CD8-positive, alpha-beta memory T cell (primary cell): ENCODE measurements at regions not wholly inside any gene's neighbourhood (a gene's known extent, or its start where the extent isn't known, plus 50 kb on each side); places are given as distances from the start of the nearest gene placed in this dataset.
"Not testable (repeated sequence)": the region's sequence is repeated elsewhere in the genome, so short reads cannot be mapped to it uniquely, and the experiment has no call there.

Source experiments
- CTCF ChIA-PET: fragments of 350-600 bp; sonication (Branson Sonifier 250); formaldehyde crosslinking; loops from one replicate; lab custom pipeline; 2021; ENCODE audit warnings: antibody characterized with exemption; lab: Charles Lee
- POLR2A ChIA-PET: fragments of 350-600 bp; sonication (Branson Sonifier 250); formaldehyde crosslinking; loops from one replicate; lab custom pipeline; 2021; ENCODE audit warnings: antibody characterized with exemption; lab: Charles Lee
- DNase-seq, 5 donors: peaks; one replicate each; pipeline versions ENCODE4 v3.0.0 to v3.0.0-alpha.2; 2020 to 2022; ENCODE audit warnings: mixed read lengths in 1 of 5
- H3K27ac ChIP-seq: one replicate; pipeline ENCODE4 v1.7.0; 2013; ENCODE audit warnings: low read depth, mild to moderate bottlenecking, low read length, moderate library complexity
- H3K27me3 ChIP-seq: 2 replicates; pipeline ENCODE4 v1.7.0; 2013; ENCODE audit warnings: low read length, mild to moderate bottlenecking; ENCODE audit not compliant: insufficient read depth, poor library complexity, severe bottlenecking
- H3K36me3 ChIP-seq: 2 replicates; pipeline ENCODE4 v1.7.0; 2013; ENCODE audit warnings: mild to moderate bottlenecking, low read length, moderate library complexity; ENCODE audit not compliant: insufficient read depth
- H3K4me1 ChIP-seq: 2 replicates; pipeline ENCODE4 v1.7.0; 2013; ENCODE audit warnings: mild to moderate bottlenecking, low read length, moderate library complexity; ENCODE audit not compliant: insufficient read depth
- H3K4me3 ChIP-seq: 2 replicates; pipeline ENCODE4 v1.7.0; 2013; ENCODE audit warnings: mild to moderate bottlenecking, low read length
- H3K9me3 ChIP-seq: 2 replicates; pipeline ENCODE4 v1.7.0; 2013; ENCODE audit warnings: mild to moderate bottlenecking, low read length
- H3K27ac Mint-ChIP-seq, 8 donors: one replicate each; pipeline ENCODE4 v1.8.0; 2020 to 2021; ENCODE audit warnings: mixed read lengths in 8 of 8, mild to moderate bottlenecking in 6 of 8, inconsistent platforms in 3 of 8, moderate library complexity in 3 of 8
- H3K27me3 Mint-ChIP-seq, 2 donors: one replicate each; pipeline ENCODE4 v1.8.0; 2020 to 2021; ENCODE audit warnings: mixed read lengths in 2 of 2, mild to moderate bottlenecking in 1 of 2, moderate library complexity in 1 of 2
- H3K36me3 Mint-ChIP-seq, 3 donors: one replicate each; pipeline ENCODE4 v1.8.0; 2020 to 2021; ENCODE audit warnings: mixed read lengths in 3 of 3, inconsistent platforms in 1 of 3, mild to moderate bottlenecking in 1 of 3
- H3K4me1 Mint-ChIP-seq, 3 donors: one replicate each; pipeline ENCODE4 v1.8.0; 2020 to 2021; ENCODE audit warnings: mixed read lengths in 3 of 3, inconsistent platforms in 1 of 3, mild to moderate bottlenecking in 1 of 3
- H3K4me3 Mint-ChIP-seq, 7 donors: one replicate each; pipeline ENCODE4 v1.8.0; 2020 to 2021; ENCODE audit warnings: mixed read lengths in 7 of 7, mild to moderate bottlenecking in 6 of 7, moderate library complexity in 4 of 7, inconsistent platforms in 2 of 7
- H3K9me3 Mint-ChIP-seq, 5 donors: one replicate each; pipeline ENCODE4 v1.8.0; 2020 to 2022; ENCODE audit warnings: mixed read lengths in 5 of 5, mild to moderate bottlenecking in 3 of 5, moderate library complexity in 2 of 5, inconsistent platforms in 1 of 5

DNA sequence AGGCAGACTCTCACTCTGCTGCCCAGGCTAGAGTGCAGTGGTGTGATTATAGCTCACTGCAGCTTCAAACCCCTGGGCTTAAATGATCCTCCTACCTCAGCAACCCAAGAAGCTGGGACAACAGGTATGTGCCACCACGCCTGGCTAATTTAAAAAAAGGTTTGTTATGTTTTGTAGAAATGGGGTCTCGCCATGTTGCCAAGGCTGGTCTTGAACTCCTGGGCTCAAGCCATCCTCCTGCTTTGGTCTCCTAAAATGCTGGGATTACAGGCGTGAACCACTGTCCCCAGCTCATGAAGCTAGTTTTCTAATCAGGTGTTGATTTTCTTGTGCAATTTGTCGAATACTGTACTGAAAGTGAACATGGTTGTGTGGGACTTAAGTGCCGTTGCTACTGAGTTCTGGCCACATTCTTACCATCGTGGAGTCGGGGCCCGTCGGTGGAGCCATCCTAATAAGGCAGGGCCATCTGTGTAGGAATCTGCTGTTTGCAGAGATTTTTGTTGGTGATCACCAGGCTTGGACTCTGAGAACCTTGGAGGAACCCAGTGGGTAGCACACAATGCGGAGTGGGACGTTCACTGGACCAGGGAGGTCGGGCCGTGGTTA, 193.2 kb downstream of the GOLGA6L6 start:
- Mint-ChIP-seq H3K4me3 (no peak overlapping the region), H3K4me1 (peaks cover 5 to 11% (median 6%) of the 10 kb centered on the region in 3 donors), H3K27ac (no peak overlapping the region), H3K36me3 (no peaks in the 10 kb centered on the region), H3K27me3 (peaks cover 4 to 5% of the 10 kb centered on the region in 2 donors), H3K9me3 (no peaks in the 10 kb centered on the region)
- Histone ChIP-seq H3K27ac (no peak overlapping the region), H3K4me1 (peaks cover 7% of the 10 kb centered on the region), H3K4me3 (no peak overlapping the region), H3K36me3 (no peaks in the 10 kb centered on the region), H3K27me3 (no peaks in the 10 kb centered on the region), H3K9me3 (no peaks in the 10 kb centered on the region)
- ChIA-PET CTCF (interaction anchor here (1.8 kb wide), 2 partner anchors 8 to 1873 kb away, joined by 4 to 7 read pairs; no protein-coding TSS in a partner anchor), POLR2A (no interaction called here)
- no peak for DNase-seq

DNA sequence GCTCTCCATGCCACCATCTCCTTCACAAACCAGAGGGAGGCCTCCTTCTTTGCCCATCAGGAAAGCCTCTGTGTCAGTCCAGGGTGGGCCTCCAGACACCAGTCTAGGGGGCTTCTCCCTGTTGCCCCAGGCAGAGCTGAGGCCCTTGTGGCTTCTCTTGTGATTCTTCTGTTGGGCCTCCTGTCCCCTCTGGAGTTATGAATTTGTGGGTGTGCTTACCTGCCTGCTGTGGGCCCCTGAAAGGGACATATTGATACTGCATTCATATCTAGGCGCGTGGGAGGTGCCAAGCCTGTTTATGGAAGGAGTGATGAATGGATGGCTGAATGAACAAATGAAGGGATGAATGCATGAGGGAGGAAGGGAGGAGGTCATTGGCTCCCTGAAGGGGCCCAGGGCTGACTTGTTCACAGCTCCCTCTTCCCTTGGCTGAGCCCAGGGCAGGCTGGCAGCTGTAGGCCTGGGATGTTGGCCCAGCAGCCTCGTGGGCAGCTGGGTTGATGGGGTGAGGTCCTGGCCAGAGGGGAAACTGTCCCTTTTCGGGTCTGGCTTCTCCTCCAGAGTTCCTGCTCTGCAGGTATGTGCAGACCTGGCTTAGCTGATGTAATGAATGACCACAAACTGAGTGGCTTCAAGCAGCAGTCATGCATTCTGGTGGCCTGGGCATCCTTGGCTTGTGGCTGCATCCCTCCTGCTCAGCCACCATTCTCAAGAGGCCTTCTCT, 195.4 kb downstream of the GOLGA6L6 start:
- Mint-ChIP-seq H3K4me1 (no peaks in the 10 kb centered on the region), H3K36me3 (no peaks in the 10 kb centered on the region), H3K9me3 (no peaks in the 10 kb centered on the region), H3K27me3 (peaks cover 3 to 4% of the 10 kb centered on the region in 2 donors), H3K4me3 (no peak overlapping the region), H3K27ac (no peak overlapping the region)
- POLR2A ChIA-PET: no interaction called here
- no peaks in the 10 kb centered on the region for H3K4me1 ChIP-seq
- H3K27ac ChIP-seq: no peak overlapping the region
- no peak overlapping the region for H3K4me3 ChIP-seq
- CTCF ChIA-PET: interaction anchor here (1.1 kb wide), 1 partner anchor 10 kb away, joined by 3 read pairs; no protein-coding TSS in a partner anchor
- H3K27me3 ChIP-seq: no peaks in the 10 kb centered on the region
- H3K36me3 ChIP-seq: no peaks in the 10 kb centered on the region
- no peaks in the 10 kb centered on the region for H3K9me3 ChIP-seq
- DNase-seq: peak in 1 of 5 donors; percentile 49

DNA sequence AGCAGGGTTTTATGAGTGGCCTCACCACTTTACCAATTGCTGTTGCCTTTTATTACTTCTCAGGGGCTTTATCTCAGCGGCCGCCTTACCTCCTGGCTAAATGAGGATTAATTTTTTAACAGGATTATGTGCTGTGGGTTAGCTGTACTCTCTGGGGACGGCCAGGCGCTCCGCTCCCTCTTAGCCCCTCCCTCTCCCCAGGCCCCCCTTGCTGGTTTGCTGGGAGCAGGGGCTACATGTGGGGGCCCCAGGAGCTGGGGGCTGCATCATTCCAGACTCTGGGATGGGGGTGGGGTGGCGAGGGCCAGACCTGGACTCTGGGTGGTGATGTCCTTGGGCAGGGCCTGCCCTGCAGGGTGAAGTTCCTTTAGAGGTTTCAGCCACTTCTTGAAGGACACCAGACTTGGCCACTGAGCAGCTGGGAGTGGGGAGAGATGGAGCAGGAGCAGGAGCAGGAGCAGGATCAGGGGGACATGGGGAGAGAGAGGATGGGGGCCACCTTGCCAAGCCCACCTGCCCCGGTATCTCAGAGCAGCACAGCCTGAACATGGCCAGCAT, 196.1 kb downstream of the GOLGA6L6 start:
- Mint-ChIP-seq H3K4me1 (no peaks in the 10 kb centered on the region), H3K27ac (no peak overlapping the region), H3K9me3 (no peaks in the 10 kb centered on the region), H3K27me3 (peaks cover 0 to 3% of the 10 kb centered on the region in 2 donors), H3K4me3 (no peak overlapping the region), H3K36me3 (no peaks in the 10 kb centered on the region)
- H3K27ac ChIP-seq: no peak overlapping the region
- H3K27me3 ChIP-seq: no peaks in the 10 kb centered on the region
- H3K4me1 ChIP-seq: no peaks in the 10 kb centered on the region
- DNase-seq: peak in 1 of 5 donors; percentile 52
- ChIA-PET CTCF (interaction anchor here (1.1 kb wide), 1 partner anchor 11 kb away, joined by 3 read pairs; no protein-coding TSS in a partner anchor), POLR2A (no interaction called here)
- H3K9me3 ChIP-seq: no peaks in the 10 kb centered on the region
- H3K36me3 ChIP-seq: no peaks in the 10 kb centered on the region
- H3K4me3 ChIP-seq: no peak overlapping the region

DNA sequence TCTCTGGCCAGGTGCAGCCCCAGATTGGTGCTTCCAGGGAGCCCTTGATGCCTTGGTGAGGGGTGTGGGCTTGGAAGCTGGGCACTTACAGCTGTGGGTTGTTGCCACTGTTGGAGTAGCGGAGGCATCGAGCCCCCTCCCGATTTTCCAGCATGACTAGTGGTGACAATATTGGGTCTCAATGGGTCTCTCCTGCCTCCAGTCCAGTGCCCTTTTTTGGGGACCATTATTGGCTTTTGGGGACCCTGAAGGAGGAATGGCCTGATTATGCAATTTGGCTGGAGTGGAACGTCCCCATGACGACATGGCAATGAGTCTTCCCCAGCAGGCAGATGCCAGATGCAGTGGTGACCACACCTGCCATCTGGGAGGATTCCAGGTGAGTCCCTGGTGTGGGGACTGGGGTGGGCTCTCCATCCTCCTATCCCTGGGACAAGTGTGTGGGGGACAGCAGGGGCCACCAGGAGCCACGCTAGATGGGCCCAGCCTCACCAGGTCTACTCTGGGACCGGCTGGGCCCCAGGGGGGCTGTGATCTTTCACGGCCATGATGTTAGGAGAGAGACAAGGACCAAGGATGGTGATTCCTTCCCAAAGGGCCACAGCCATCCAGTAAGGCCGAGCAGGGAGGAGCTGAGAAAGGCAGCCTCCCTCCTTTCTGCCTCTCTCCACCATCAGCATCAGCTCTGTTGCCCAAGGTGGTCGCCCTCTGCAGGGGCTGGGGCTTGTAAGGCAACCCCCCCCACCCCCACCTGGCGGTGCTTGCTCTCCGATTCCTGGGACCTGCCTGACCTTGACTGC, 196.8 kb downstream of the GOLGA6L6 start:
- Histone ChIP-seq H3K36me3 (no peaks in the 10 kb centered on the region), H3K27me3 (no peaks in the 10 kb centered on the region), H3K27ac (no peak overlapping the region), H3K9me3 (no peaks in the 10 kb centered on the region), H3K4me3 (no peak overlapping the region), H3K4me1 (no peaks in the 10 kb centered on the region)
- DNase-seq: peak in 1 of 5 donors; percentile 47
- Mint-ChIP-seq H3K27ac (no peak overlapping the region), H3K36me3 (no peaks in the 10 kb centered on the region), H3K9me3 (no peaks in the 10 kb centered on the region), H3K27me3 (no peaks in the 10 kb centered on the region), H3K4me1 (no peaks in the 10 kb centered on the region), H3K4me3 (no peak overlapping the region)
- ChIA-PET CTCF (interaction anchor here (1.1 kb wide), 1 partner anchor 11 kb away, joined by 3 read pairs; no protein-coding TSS in a partner anchor), POLR2A (no interaction called here)

DNA sequence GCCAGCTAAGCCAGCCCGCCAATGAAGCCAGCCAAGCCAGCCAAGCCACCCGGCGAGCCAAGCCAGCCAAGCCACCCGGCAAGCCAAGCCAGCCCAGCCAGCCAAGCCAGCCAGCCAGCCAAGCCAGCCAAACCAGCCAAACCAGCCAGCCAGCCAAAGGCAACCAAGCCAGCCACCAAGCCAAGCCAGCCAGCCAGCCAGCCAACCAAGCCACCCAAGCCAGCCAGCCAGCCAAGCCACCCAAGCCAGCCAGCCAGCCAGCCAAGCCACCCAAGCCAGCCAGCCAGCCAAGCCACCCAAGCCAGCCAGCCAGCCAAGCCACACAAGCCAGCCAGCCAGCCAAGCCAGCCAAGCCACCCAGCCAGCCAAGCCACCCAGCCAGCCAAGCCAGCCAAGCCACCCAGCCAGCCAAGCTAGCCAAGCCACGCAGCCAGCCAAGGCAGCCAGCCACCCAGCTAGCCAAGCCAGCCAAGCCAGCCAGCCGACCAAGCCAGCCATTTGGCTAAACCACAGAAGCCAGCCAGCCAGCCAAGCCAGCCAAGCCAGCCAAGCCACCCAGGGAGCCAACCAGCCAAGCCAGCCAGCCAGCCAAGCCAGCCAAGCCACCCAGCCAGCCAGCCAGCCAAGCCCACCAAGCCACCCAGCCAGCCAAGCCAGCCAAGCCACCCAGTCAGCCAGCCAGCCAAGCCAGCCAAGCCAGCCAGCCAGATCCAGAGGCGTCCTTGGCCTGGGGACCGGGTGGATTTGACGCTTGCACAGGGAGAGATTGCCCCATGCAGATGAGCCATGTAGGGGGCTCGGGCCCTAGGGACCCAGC, 198.0 kb downstream of the GOLGA6L6 start:
- H3K4me3 Mint-ChIP-seq, H3K4me1 ChIP-seq, H3K4me3 ChIP-seq, H3K9me3 Mint-ChIP-seq, H3K36me3 ChIP-seq, H3K27me3 ChIP-seq, POLR2A ChIA-PET, H3K4me1 Mint-ChIP-seq, H3K27ac ChIP-seq, CTCF ChIA-PET, H3K27ac Mint-ChIP-seq, H3K36me3 Mint-ChIP-seq, H3K27me3 Mint-ChIP-seq, H3K9me3 ChIP-seq: not testable (repeated sequence)
- DNase-seq: peak in 1 of 5 donors; percentile 50

DNA sequence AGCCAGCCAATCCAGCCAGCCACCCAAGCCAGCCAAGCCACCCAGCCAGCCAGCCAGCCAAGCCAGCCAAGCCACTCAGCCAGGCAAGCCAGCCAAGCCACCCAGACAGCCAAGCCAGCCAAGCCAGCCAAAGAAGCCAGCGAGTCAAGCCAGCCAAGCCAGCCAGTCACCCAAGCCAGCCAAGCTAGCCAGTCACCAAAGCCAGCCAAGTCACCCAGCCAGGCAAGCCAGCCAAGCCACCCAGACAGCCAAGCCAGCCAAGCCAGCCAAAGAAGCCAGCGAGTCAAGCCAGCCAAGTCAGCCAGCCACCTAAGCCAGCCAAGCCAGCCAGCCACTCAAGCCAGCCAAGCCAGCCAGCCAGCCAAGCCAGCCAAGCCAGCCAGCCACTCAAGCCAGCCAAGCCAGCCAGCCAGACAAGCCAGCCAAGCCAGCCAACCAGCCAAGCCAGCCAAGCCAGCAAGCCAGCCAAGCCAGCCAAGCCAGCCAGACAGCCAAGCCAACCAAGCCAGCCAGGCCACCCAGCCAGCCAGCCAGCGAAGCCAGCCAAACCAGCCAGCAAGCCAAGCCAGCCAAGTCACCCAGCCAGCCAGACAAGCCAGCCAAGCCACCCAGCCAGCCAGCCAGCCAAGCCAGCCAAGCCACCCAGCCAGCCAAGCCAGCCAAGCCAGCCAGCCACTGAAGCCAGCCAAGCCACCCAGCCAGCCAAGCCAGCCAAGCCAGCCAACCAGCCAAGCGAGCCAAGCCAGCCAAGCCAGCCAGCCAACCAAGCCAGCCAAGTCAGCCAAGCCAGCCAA, 198.8 kb downstream of the GOLGA6L6 start:
- H3K27me3 Mint-ChIP-seq, H3K9me3 Mint-ChIP-seq, H3K36me3 Mint-ChIP-seq, H3K27me3 ChIP-seq, H3K4me3 ChIP-seq, CTCF ChIA-PET, H3K4me3 Mint-ChIP-seq, POLR2A ChIA-PET, H3K9me3 ChIP-seq, H3K36me3 ChIP-seq, H3K4me1 ChIP-seq, H3K4me1 Mint-ChIP-seq, H3K27ac Mint-ChIP-seq, H3K27ac ChIP-seq: not testable (repeated sequence)
- peak in 1 of 5 donors; percentile 45 for DNase-seq
